HG02885 (cell line): ENCODE measurements at regions not wholly inside any gene's neighbourhood (a gene's known extent, or its start where the extent isn't known, plus 50 kb on each side); places are given as distances from the start of the nearest gene placed in this dataset.
A peak's percentile ranks its signal among the peaks of the same experiment; 100 is the strongest.

Experiments used
- ATAC-seq: cut with Tn5 transposase; IDR thresholded peaks from one replicate; pipeline ENCODE4 v1.9.1; 2021; ENCODE audit warnings: mild to moderate bottlenecking; ENCODE audit not compliant: unreplicated experiment, poor library complexity

- no peak for ATAC-seq
Observed at GRCh38 chr7:46713868-46714596, 793.0 kb upstream of the IGFBP3 start.

- no peak for ATAC-seq
Observed at GRCh38 chr7:46710927-46711326, 789.9 kb upstream of the IGFBP3 start.

- no peak for ATAC-seq
Observed at GRCh38 chr7:46707973-46708372, 786.9 kb upstream of the IGFBP3 start.

GRCh38 chr7:46705386-46706255 lies 784.5 kb upstream of the IGFBP3 start:
- no peak for ATAC-seq

- ATAC-seq, result no peak
Observed at GRCh38 chr7:46696741-46697140, 775.7 kb upstream of the IGFBP3 start.

GRCh38 chr7:46695051-46695708 lies 774.1 kb upstream of the IGFBP3 start:
- ATAC-seq, result no peak

- ATAC-seq, result no peak
Observed at GRCh38 chr7:46694058-46694457, 773.0 kb upstream of the IGFBP3 start.

- no peak for ATAC-seq
Observed at GRCh38 chr7:46687203-46687602, 766.1 kb upstream of the IGFBP3 start.

GRCh38 chr7:46685051-46685450 lies 764.0 kb upstream of the IGFBP3 start:
- ATAC-seq, result no peak

GRCh38 chr7:46682836-46683624 lies 762.0 kb upstream of the IGFBP3 start:
- no peak for ATAC-seq

GRCh38 chr7:46681865-46682503 lies 760.9 kb upstream of the IGFBP3 start:
- ATAC-seq, result no peak

GRCh38 chr7:46680147-46680546 lies 759.1 kb upstream of the IGFBP3 start:
- peak; percentile 66 for ATAC-seq

- no peak for ATAC-seq
Observed at GRCh38 chr7:46679671-46680070, 758.6 kb upstream of the IGFBP3 start.

- ATAC-seq, result no peak
Observed at GRCh38 chr7:46678421-46678820, 757.3 kb upstream of the IGFBP3 start.

- no peak for ATAC-seq
Observed at GRCh38 chr7:46675456-46675855, 754.4 kb upstream of the IGFBP3 start.

GRCh38 chr7:46672861-46673260 lies 751.8 kb upstream of the IGFBP3 start:
- ATAC-seq, result no peak

GRCh38 chr7:46671108-46671769 lies 750.2 kb upstream of the IGFBP3 start:
- no peak for ATAC-seq

GRCh38 chr7:46669028-46669427 lies 748.0 kb upstream of the IGFBP3 start:
- ATAC-seq, result no peak

GRCh38 chr7:46664453-46664852 lies 743.4 kb upstream of the IGFBP3 start:
- no peak for ATAC-seq
